ENCODE measurements at regions not wholly inside any gene's neighbourhood (a gene's known extent, or its start where the extent isn't known, plus 50 kb on each side); places are given as distances from the start of the nearest gene placed in this dataset.

GRCh38 chr17:15038656-15039055, 226.5 kb downstream of the PMP22 start:
- POLR2A ChIA-PET, result no interaction called here
- CTCF ChIA-PET (ENCODE audit: low intra/inter-chr PET ratio, low total read pairs), result no interaction called here

GRCh38 chr17:15036238-15036637, 228.9 kb downstream of the PMP22 start:
- peaks cover 0 to 4% of the 10 kb centered on the region in 2 experiments; a peak in 1 of 5 replicates for H3K27me3 ChIP-seq (ENCODE audit: control insufficient read depth in 1 of 2, insufficient read depth in 2 of 2, low read length in 2 of 2)
- POLR2A ChIA-PET, result no interaction called here
- H3K4me1 ChIP-seq (ENCODE audit: insufficient read depth, low read length), result no peaks in the 10 kb centered on the region
- no peak for TF ChIP-seq ZNF101 (CRISPR knock-in tag; IDR thresholded peaks at IDR 0.05; ENCODE audit: borderline replicate concordance, low read depth)
- TF ChIP-seq ZNF570 (CRISPR knock-in tag; IDR thresholded peaks at IDR 0.05; ENCODE audit: borderline replicate concordance), result no peak
- TF ChIP-seq PREB (CRISPR knock-in tag; IDR thresholded peaks at IDR 0.05), result no peak
- no peak for TF ChIP-seq ZNF839 (CRISPR knock-in tag; IDR thresholded peaks at IDR 0.05; ENCODE audit: borderline replicate concordance)
- in situ Hi-C loops (cut with HindIII; ENCODE audit: extremely low pct_ligation_motif_present, low pct_unique_long_range_greater_than_20kb) (no loop called here), intact Hi-C loops (cut with micrococcal nuclease; ENCODE audit: unreplicated experiment) (no loop called here)
- H3K9ac ChIP-seq (ENCODE audit: insufficient read depth, low read depth, low read length), result no peak overlapping the region
- WGBS (ENCODE audit: low lambda C conversion rate), result 14% methylated on average over 7 of the region's 8 CpGs
- H3K4me3 ChIP-seq (replicated peaks in 1 of 3; ENCODE audit: insufficient read depth in 1 of 3, low read depth in 2 of 3, low read length in 3 of 3), result no peak overlapping the region
- no peaks in the 10 kb centered on the region for H3K9me3 ChIP-seq (ENCODE audit: low read length)
- CTCF ChIA-PET (ENCODE audit: low intra/inter-chr PET ratio, low total read pairs), result no interaction called here
- no peaks in the 10 kb centered on the region for H4K20me1 ChIP-seq (ENCODE audit: insufficient read depth, low read length)
- ATAC-seq, result no peak
- no peaks in the 10 kb centered on the region for H3K79me2 ChIP-seq (ENCODE audit: insufficient read depth, low read length)
- no TSS peak for BruUV-seq (replicated peaks)
- no peak overlapping the region for H2AFZ ChIP-seq (ENCODE audit: low read length)
- no peak overlapping the region for H3K4me2 ChIP-seq (ENCODE audit: low read depth, low read length)
- no peaks in the 10 kb centered on the region for H3K36me3 ChIP-seq (replicated peaks in 1 of 2; ENCODE audit: control insufficient read depth in 1 of 2, insufficient read depth in 2 of 2, low read length in 2 of 2)
- no peak for FAIRE-seq
- DNase-seq (ENCODE audit: low spot score), result no peak
- H3K27ac ChIP-seq (ENCODE audit: extremely low read length, insufficient read depth, low read length), result no peak overlapping the region

More at GRCh38 chr17:15038656-15039055, 226.5 kb downstream of the PMP22 start:
- Histone ChIP-seq H4K20me1 (ENCODE audit: insufficient read depth, low read length) (no peaks in the 10 kb centered on the region), H3K4me1 (ENCODE audit: insufficient read depth, low read length) (no peaks in the 10 kb centered on the region), H3K9me3 (ENCODE audit: low read length) (no peaks in the 10 kb centered on the region), H3K36me3 (replicated peaks in 1 of 2; ENCODE audit: control insufficient read depth in 1 of 2, insufficient read depth in 2 of 2, low read length in 2 of 2) (no peaks in the 10 kb centered on the region), H3K27ac (ENCODE audit: extremely low read length, insufficient read depth, low read length) (no peak overlapping the region), H3K9ac (ENCODE audit: insufficient read depth, low read depth, low read length) (no peak overlapping the region), H3K4me2 (ENCODE audit: low read depth, low read length) (no peak overlapping the region), H2AFZ (ENCODE audit: low read length) (no peak overlapping the region), H3K4me3 (replicated peaks in 1 of 3; ENCODE audit: insufficient read depth in 1 of 3, low read depth in 2 of 3, low read length in 3 of 3) (no peak overlapping the region), H3K79me2 (ENCODE audit: insufficient read depth, low read length) (no peaks in the 10 kb centered on the region), H3K27me3 (ENCODE audit: control insufficient read depth in 1 of 2, insufficient read depth in 2 of 2, low read length in 2 of 2) (peaks cover 0 to 4% of the 10 kb centered on the region in 2 experiments; a peak in 1 of 5 replicates)
- FAIRE-seq, result no peak
- no TSS peak for BruUV-seq (replicated peaks)
- intact Hi-C loops (cut with micrococcal nuclease; ENCODE audit: unreplicated experiment) (no loop called here), in situ Hi-C loops (cut with HindIII; ENCODE audit: extremely low pct_ligation_motif_present, low pct_unique_long_range_greater_than_20kb) (no loop called here)
- 15% methylated on average over 5 of the region's 5 CpGs for WGBS (ENCODE audit: low lambda C conversion rate)
- no peak for ATAC-seq
- DNase-seq (ENCODE audit: low spot score), result no peak
- TF ChIP-seq GPN1 (CRISPR knock-in tag; IDR thresholded peaks at IDR 0.05; ENCODE audit: borderline replicate concordance) (no peak), ZNF773 (CRISPR knock-in tag; IDR thresholded peaks at IDR 0.05; ENCODE audit: borderline replicate concordance) (no peak), HIVEP1 (CRISPR knock-in tag; IDR thresholded peaks at IDR 0.05) (no peak), MTA1 (CRISPR knock-in tag; IDR thresholded peaks at IDR 0.05; ENCODE audit: borderline replicate concordance) (no peak), NR3C1 (CRISPR knock-in tag; IDR thresholded peaks at IDR 0.05) (no peak)
- TF ChIP-seq, protein P1, sequence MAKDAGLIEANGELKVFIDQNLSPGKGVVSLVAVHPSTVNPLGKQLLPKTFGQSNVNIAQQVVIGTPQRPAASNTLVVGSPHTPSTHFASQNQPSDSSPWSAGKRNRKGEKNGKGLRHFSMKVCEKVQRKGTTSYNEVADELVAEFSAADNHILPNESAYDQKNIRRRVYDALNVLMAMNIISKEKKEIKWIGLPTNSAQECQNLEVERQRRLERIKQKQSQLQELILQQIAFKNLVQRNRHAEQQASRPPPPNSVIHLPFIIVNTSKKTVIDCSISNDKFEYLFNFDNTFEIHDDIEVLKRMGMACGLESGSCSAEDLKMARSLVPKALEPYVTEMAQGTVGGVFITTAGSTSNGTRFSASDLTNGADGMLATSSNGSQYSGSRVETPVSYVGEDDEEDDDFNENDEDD (CRISPR knock-in tag; IDR thresholded peaks at IDR 0.05; ENCODE audit: borderline replicate concordance), result no peak

Measured in HepG2 (cell line).